ENCODE measurements at regions not wholly inside any gene's neighbourhood (a gene's known extent, or its start where the extent isn't known, plus 50 kb on each side); places are given as distances from the start of the nearest gene placed in this dataset.

DNA sequence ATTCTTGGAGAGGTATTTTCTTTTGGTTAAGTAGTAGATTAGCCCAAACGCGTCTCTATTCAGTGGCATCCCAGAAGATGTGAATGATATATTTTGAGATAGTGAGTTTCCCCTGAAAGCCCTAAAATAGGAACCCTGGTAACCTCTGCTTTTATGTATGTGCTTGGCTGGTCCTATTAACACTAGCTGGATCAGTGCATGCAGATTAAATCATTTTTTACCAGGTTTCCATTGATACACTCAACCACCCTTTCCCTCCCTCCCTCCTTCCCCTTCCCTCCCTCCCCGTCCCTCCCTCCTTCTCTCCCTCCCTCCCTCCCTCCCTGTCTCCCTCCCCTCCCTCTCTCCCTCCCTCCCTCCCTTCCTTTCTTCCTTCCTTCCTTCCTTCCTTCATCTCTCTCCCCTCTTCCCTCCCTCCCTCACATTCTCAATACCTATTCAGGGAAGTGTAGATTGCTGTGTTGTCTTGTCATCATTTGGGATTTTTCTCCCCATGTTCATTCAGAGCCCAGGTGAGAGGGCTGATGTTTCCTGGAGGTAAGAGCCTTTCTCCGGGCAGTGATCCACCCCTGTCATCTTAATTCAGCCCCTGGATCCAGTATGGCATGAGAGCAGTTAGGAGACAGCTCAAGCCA, 406.8 kb downstream of the PRDM2 start:
- ATAC-seq (ENCODE audit: low read depth) (no peak), DNase-seq (no peak)
- Histone ChIP-seq H3K4me1 (ENCODE audit: control insufficient read depth in 2 of 2, insufficient read depth in 2 of 2, low read length in 2 of 2) (no peaks in the 10 kb centered on the region), H3K36me3 (replicated peaks in 1 of 2; ENCODE audit: control extremely low read depth in 1 of 2, control insufficient read depth in 1 of 2, extremely low read depth in 1 of 2, insufficient read depth in 2 of 2, low read length in 1 of 2) (no peaks in the 10 kb centered on the region), H4K20me1 (ENCODE audit: control insufficient read depth, insufficient read depth, low read length, poor library complexity, severe bottlenecking) (no peaks in the 10 kb centered on the region), H3K9ac (ENCODE audit: low read length) (no peak overlapping the region), H3K9me3 (ENCODE audit: control extremely low read depth in 1 of 3, control insufficient read depth in 2 of 3, insufficient read depth in 1 of 3, low read length in 2 of 3) (no peaks in the 10 kb centered on the region), H3K27ac (ENCODE audit: low read length in 2 of 2) (no peak overlapping the region), H3K4me3 (ENCODE audit: control extremely low read depth in 1 of 5, extremely low read depth in 1 of 5, insufficient read depth in 1 of 5, low read depth in 2 of 5, low read length in 4 of 5) (no peak overlapping the region), H3K27me3 (replicated peaks in 1 of 4; ENCODE audit: control extremely low read depth in 1 of 4, control insufficient read depth in 3 of 4, insufficient read depth in 4 of 4, low read length in 3 of 4) (peaks cover 0 to 4% (median 0%) of the 10 kb centered on the region in 4 experiments), H3K4me2 (replicated peaks; ENCODE audit: low read depth, low read length, poor library complexity, severe bottlenecking) (no peak overlapping the region), H3K79me2 (ENCODE audit: control insufficient read depth, insufficient read depth, low read length) (no peaks in the 10 kb centered on the region), H2AFZ (ENCODE audit: insufficient read depth, low read depth, low read length, poor library complexity, severe bottlenecking) (no peak overlapping the region)
- Mint-ChIP-seq H3K4me1 (no peaks in the 10 kb centered on the region), H3K27me3 (peaks cover 31% of the 10 kb centered on the region), H3K4me3 (no peak overlapping the region), H3K9me3 (ENCODE audit: insufficient read depth) (peaks cover 3% of the 10 kb centered on the region), H3K27ac (no peak overlapping the region)
- WGBS (ENCODE audit: insufficient coverage): no CpG with 5 or more reads among the region's 4 CpGs
- ChIA-PET CTCF (no interaction called here), POLR2A (no interaction called here)
- TF ChIP-seq EZH2 (IDR thresholded peaks at IDR 0.05; ENCODE audit: borderline replicate concordance, insufficient read depth, low read depth, low read length, poor library complexity, severe bottlenecking) (no peak), CTCF (IDR thresholded peaks at IDR 0.05) (no peak)
- intact Hi-C loops (cut with micrococcal nuclease): no loop called here

GRCh38 chr1:14108356-14109275, 408.6 kb downstream of the PRDM2 start:
- no peak overlapping the region for H2AFZ ChIP-seq (ENCODE audit: insufficient read depth, low read depth, low read length, poor library complexity, severe bottlenecking)
- H3K4me3 ChIP-seq (ENCODE audit: control extremely low read depth in 1 of 5, extremely low read depth in 1 of 5, insufficient read depth in 1 of 5, low read depth in 2 of 5, low read length in 4 of 5): no peak overlapping the region
- peaks cover 3% of the 10 kb centered on the region for H3K9me3 Mint-ChIP-seq (ENCODE audit: insufficient read depth)
- ChIA-PET POLR2A (no interaction called here), CTCF (no interaction called here)
- no peaks in the 10 kb centered on the region for H3K4me1 ChIP-seq (ENCODE audit: control insufficient read depth in 2 of 2, insufficient read depth in 2 of 2, low read length in 2 of 2)
- H3K79me2 ChIP-seq (ENCODE audit: control insufficient read depth, insufficient read depth, low read length): no peaks in the 10 kb centered on the region
- peaks cover 0 to 4% (median 0%) of the 10 kb centered on the region in 4 experiments for H3K27me3 ChIP-seq (replicated peaks in 1 of 4; ENCODE audit: control extremely low read depth in 1 of 4, control insufficient read depth in 3 of 4, insufficient read depth in 4 of 4, low read length in 3 of 4)
- H3K4me2 ChIP-seq (replicated peaks; ENCODE audit: low read depth, low read length, poor library complexity, severe bottlenecking): no peak overlapping the region
- no peak overlapping the region for H3K27ac ChIP-seq (ENCODE audit: low read length in 2 of 2)
- no peaks in the 10 kb centered on the region for H3K36me3 ChIP-seq (replicated peaks in 1 of 2; ENCODE audit: control extremely low read depth in 1 of 2, control insufficient read depth in 1 of 2, extremely low read depth in 1 of 2, insufficient read depth in 2 of 2, low read length in 1 of 2)
- peaks cover 40% of the 10 kb centered on the region for H3K27me3 Mint-ChIP-seq
- intact Hi-C loops (cut with micrococcal nuclease): no loop called here
- H4K20me1 ChIP-seq (ENCODE audit: control insufficient read depth, insufficient read depth, low read length, poor library complexity, severe bottlenecking): no peaks in the 10 kb centered on the region
- no peaks in the 10 kb centered on the region for H3K9me3 ChIP-seq (ENCODE audit: control extremely low read depth in 1 of 3, control insufficient read depth in 2 of 3, insufficient read depth in 1 of 3, low read length in 2 of 3)
- DNase-seq: no peak
- H3K27ac Mint-ChIP-seq: no peak overlapping the region
- 71% methylated on average over 12 of the region's 14 CpGs for WGBS (ENCODE audit: insufficient coverage)
- ATAC-seq (ENCODE audit: low read depth): no peak
- H3K4me3 Mint-ChIP-seq: no peak overlapping the region
- no peaks in the 10 kb centered on the region for H3K4me1 Mint-ChIP-seq
- TF ChIP-seq CTCF (IDR thresholded peaks at IDR 0.05) (no peak), EZH2 (IDR thresholded peaks at IDR 0.05; ENCODE audit: borderline replicate concordance, insufficient read depth, low read depth, low read length, poor library complexity, severe bottlenecking) (no peak)
- H3K9ac ChIP-seq (ENCODE audit: low read length): no peak overlapping the region

Measured in B cell (primary cell).